ENCODE measurements at regions not wholly inside any gene's neighbourhood (a gene's known extent, or its start where the extent isn't known, plus 50 kb on each side); places are given as distances from the start of the nearest gene placed in this dataset.
A peak's percentile ranks its signal among the peaks of the same experiment; 100 is the strongest.

DNA sequence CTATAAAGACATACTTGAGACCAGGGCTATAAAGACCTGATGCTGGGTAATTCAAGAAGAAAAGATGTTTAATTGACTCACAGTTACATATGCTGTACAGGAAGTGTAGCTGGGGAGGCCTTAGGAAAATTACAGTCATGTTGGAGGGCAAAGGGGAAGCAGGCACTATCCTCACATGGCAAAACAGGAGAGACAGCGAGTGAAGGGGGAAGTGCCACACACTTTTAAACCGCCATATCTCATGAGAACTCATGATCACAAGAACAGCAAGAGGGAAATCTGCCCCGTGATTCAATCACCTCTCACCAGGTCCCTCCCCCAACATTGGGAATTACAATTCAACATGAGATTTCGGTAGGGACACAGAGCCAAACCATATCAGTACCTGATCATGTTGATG, 89.9 kb upstream of the ADAMTSL1 start:
- H3K9me1 ChIP-seq (replicated peaks; ENCODE audit: control insufficient read depth, extremely low read depth, insufficient read depth, low read length): no peaks in the 10 kb centered on the region
- H3K4me1 ChIP-seq (ENCODE audit: control insufficient read depth, extremely low read depth, insufficient read depth, low read length): peaks cover 3% of the 10 kb centered on the region
- TF ChIP-seq, protein P1, sequence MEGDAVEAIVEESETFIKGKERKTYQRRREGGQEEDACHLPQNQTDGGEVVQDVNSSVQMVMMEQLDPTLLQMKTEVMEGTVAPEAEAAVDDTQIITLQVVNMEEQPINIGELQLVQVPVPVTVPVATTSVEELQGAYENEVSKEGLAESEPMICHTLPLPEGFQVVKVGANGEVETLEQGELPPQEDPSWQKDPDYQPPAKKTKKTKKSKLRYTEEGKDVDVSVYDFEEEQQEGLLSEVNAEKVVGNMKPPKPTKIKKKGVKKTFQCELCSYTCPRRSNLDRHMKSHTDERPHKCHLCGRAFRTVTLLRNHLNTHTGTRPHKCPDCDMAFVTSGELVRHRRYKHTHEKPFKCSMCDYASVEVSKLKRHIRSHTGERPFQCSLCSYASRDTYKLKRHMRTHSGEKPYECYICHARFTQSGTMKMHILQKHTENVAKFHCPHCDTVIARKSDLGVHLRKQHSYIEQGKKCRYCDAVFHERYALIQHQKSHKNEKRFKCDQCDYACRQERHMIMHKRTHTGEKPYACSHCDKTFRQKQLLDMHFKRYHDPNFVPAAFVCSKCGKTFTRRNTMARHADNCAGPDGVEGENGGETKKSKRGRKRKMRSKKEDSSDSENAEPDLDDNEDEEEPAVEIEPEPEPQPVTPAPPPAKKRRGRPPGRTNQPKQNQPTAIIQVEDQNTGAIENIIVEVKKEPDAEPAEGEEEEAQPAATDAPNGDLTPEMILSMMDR (IDR thresholded peaks at IDR 0.05; ENCODE audit: extremely low read depth in 1 of 2, insufficient read depth in 1 of 2, low read depth in 1 of 2, low read length in 2 of 2): no peak
- TF ChIP-seq FOS (IDR thresholded peaks at IDR 0.05; ENCODE audit: borderline replicate concordance, insufficient read depth, low read length) (no peak), MYC (IDR thresholded peaks at IDR 0.05; ENCODE audit: low read depth, low read length) (no peak), POLR2AphosphoS5 (IDR thresholded peaks at IDR 0.05; ENCODE audit: insufficient read depth, low read depth, low read length) (no peak), JUN (IDR thresholded peaks at IDR 0.05; ENCODE audit: borderline replicate concordance, insufficient read depth, insufficient read length, low read depth) (no peak), EZH2 (IDR thresholded peaks at IDR 0.05; ENCODE audit: borderline replicate concordance, low read depth, low read length, severe bottlenecking) (no peak), POLR2A (IDR thresholded peaks at IDR 0.05; ENCODE audit: low read depth, low read length) (no peak), GATA2 (IDR thresholded peaks at IDR 0.05; ENCODE audit: insufficient read depth, insufficient read length, low read depth, low read length) (no peak)
- TF ChIP-seq, protein P2, sequence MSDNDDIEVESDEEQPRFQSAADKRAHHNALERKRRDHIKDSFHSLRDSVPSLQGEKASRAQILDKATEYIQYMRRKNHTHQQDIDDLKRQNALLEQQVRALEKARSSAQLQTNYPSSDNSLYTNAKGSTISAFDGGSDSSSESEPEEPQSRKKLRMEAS (IDR thresholded peaks at IDR 0.05; ENCODE audit: insufficient read depth, insufficient read length): no peak
- H3K27ac ChIP-seq (ENCODE audit: insufficient read depth, low read depth, low read length): no peak overlapping the region
- DNase-seq (ENCODE audit: low read depth, low spot score): peak; percentile 48
- dilution Hi-C loops (cut with MboI; ENCODE audit: extremely low pct_ligation_motif_present, low sequenced_read_pairs): no loop called here
- no peak overlapping the region for H3K9ac ChIP-seq (replicated peaks; ENCODE audit: extremely low read depth, insufficient read depth, low read length)
- H4K20me1 ChIP-seq (replicated peaks; ENCODE audit: control insufficient read depth, extremely low read depth, insufficient read depth, low read length): no peaks in the 10 kb centered on the region
- no peak overlapping the region for H3K4me2 ChIP-seq (ENCODE audit: insufficient read depth, low read length)
- H3K79me2 ChIP-seq (ENCODE audit: control insufficient read depth, insufficient read depth, low read length): no peaks in the 10 kb centered on the region
- FAIRE-seq: no peak
- H3K9me3 ChIP-seq (replicated peaks; ENCODE audit: control insufficient read depth, insufficient read depth, low read length): no peaks in the 10 kb centered on the region
- no peaks in the 10 kb centered on the region for H3K36me3 ChIP-seq (ENCODE audit: control insufficient read depth in 2 of 2, extremely low read depth in 1 of 2, insufficient read depth in 2 of 2, low read length in 2 of 2)
- H3K27me3 ChIP-seq (ENCODE audit: control insufficient read depth in 2 of 2, insufficient read depth in 2 of 2, low read length in 2 of 2): no peaks in the 10 kb centered on the region
- intact Hi-C loops (cut with micrococcal nuclease): no loop called here
- ChIA-PET POLR2A (no interaction called here), CTCF (interaction anchor here (1.3 kb wide), 2 partner anchors 10 to 58 kb away, joined by 3 to 5 read pairs; no protein-coding TSS in a partner anchor)
- no TSS peak for BruUV-seq (replicated peaks)
- H3K4me3 ChIP-seq (replicated peaks in 1 of 3; ENCODE audit: insufficient read depth in 1 of 3, low read depth in 1 of 3, low read length in 3 of 3): no peak overlapping the region
- peak overlapping the region; percentile 28 for H2AFZ ChIP-seq (ENCODE audit: low read depth, low read length)
